Mammary epithelial cell (primary cell): ENCODE measurements at regions not wholly inside any gene's neighbourhood (a gene's known extent, or its start where the extent isn't known, plus 50 kb on each side); places are given as distances from the start of the nearest gene placed in this dataset.

Experiments used
- CTCF ChIP-seq, 2 donors: IDR thresholded peaks in 1 of 2; conservative IDR thresholded peaks in 1 of 2; 2 replicates each; pipeline ENCODE4 v1.5.1; 2011 to 2012; ENCODE audit warnings: inconsistent platforms in 2 of 2, low read length in 2 of 2, mild to moderate bottlenecking in 2 of 2, control low read depth in 1 of 2, low read depth in 1 of 2; ENCODE audit not compliant: insufficient read depth in 1 of 2; ENCODE audit errors: extremely low read depth in 1 of 2
- EZH2 ChIP-seq: IDR thresholded peaks from 2 replicates; pipeline ENCODE4 v1.6.1; 2012; ENCODE audit warnings: low read length, inconsistent platforms, borderline replicate concordance

DNA sequence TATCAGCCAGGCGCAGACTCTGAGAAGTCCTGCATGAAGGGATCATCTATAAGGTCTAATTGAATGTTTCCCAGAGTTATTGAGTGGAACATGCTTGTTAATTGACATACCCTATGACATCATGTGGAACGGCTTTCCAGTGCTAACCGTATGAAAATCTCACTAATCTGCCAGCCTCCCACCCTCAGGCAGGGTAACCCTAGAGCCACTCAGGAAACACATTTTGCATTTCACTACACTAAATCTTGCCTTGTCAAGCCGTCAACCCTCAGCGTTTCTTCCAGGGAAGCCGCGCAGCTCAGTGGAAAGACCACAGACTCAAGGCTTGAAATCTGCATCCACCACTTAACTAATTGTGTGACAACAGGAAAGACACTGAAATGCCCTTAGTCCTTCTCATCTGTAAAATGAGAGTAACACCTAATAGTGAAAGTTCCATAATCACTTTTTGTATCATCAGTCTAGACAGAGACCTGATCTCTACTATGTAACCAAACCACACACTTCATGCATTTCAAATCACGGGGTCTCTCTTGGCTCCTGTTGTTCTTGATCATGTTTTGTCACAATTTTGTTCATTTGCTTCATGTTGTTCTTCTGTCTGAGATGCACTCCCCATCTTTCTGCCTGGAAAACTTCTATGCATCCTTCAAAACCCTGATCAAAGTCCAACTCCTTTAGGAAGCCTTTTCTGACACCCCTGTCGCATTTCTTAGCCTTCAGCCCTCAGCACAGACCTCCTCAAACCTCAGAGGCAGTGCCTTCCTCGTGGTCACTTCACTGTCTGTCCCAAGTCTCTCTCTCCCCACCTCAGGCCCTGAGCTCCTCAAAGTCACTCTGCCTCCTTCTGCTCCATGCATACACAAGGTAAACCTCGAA, 246.5 kb downstream of the TOMM20 start:
- no peak for TF ChIP-seq CTCF (conservative IDR thresholded peaks at IDR 0.05 in 1 of 2, IDR thresholded peaks at IDR 0.05 in 1 of 2; ENCODE audit: extremely low read depth in 1 of 2, insufficient read depth in 1 of 2, low read depth in 1 of 2, low read length in 2 of 2)
- no peak for TF ChIP-seq EZH2
